ENCODE measurements at regions not wholly inside any gene's neighbourhood (a gene's known extent, or its start where the extent isn't known, plus 50 kb on each side); places are given as distances from the start of the nearest gene placed in this dataset.

GRCh38 chr2:19554520-19554919, 196.1 kb upstream of the OSR1 start:
- POLR2A ChIA-PET, result no interaction called here
- Histone ChIP-seq H3K27me3 (ENCODE audit: control insufficient read depth, insufficient read depth, low read length) (no peaks in the 10 kb centered on the region; the same call in 1 of the 2 replicates), H3K4me1 (ENCODE audit: control insufficient read depth, insufficient read depth, low read length) (no peaks in the 10 kb centered on the region), H3K9me3 (ENCODE audit: control insufficient read depth, insufficient read depth, low read depth, low read length) (no peaks in the 10 kb centered on the region), H3K36me3 (ENCODE audit: control insufficient read depth, insufficient read depth, low read length) (no peaks in the 10 kb centered on the region), H3K27ac (ENCODE audit: low read length) (no peak overlapping the region), H3K4me3 (ENCODE audit: low read depth in 2 of 2, low read length in 2 of 2) (no peak overlapping the region)
- in situ Hi-C loops (cut with HindIII; ENCODE audit: low pct_unique_long_range_greater_than_20kb, low sequenced_read_pairs), result no loop called here
- intact Hi-C loops (cut with micrococcal nuclease; ENCODE audit: unreplicated experiment), result no loop called here
- no TSS peak for BruUV-seq (replicated peaks)
- ATAC-seq (no peak), DNase-seq (ENCODE audit: low read depth, low spot score) (no peak)
- CTCF ChIA-PET, result interaction anchor here (0.5 kb wide), 1 partner anchor 155 kb away, joined by 4 read pairs; no protein-coding TSS in a partner anchor
- TF ChIP-seq TCF7L2 (IDR thresholded peaks at IDR 0.05; ENCODE audit: low read depth, low read length) (no peak), POLR2AphosphoS5 (IDR thresholded peaks at IDR 0.05; ENCODE audit: low read depth, low read length) (no peak), CTCF (IDR thresholded peaks at IDR 0.05) (no peak), REST (IDR thresholded peaks at IDR 0.05; ENCODE audit: insufficient read depth in 1 of 2, low read depth in 2 of 2, low read length in 1 of 2) (no peak), SIN3A (IDR thresholded peaks at IDR 0.05; ENCODE audit: borderline replicate concordance, insufficient read depth, low read depth, low read length) (no peak)

GRCh38 chr2:19552270-19552669, 193.8 kb upstream of the OSR1 start:
- BruUV-seq (replicated peaks), result no TSS peak
- ChIA-PET POLR2A (no interaction called here), CTCF (no interaction called here)
- Histone ChIP-seq H3K36me3 (ENCODE audit: control insufficient read depth, insufficient read depth, low read length) (no peaks in the 10 kb centered on the region), H3K27ac (ENCODE audit: low read length) (no peak overlapping the region), H3K4me1 (ENCODE audit: control insufficient read depth, insufficient read depth, low read length) (no peaks in the 10 kb centered on the region), H3K9me3 (ENCODE audit: control insufficient read depth, insufficient read depth, low read depth, low read length) (no peaks in the 10 kb centered on the region), H3K27me3 (ENCODE audit: control insufficient read depth, insufficient read depth, low read length) (no peaks in the 10 kb centered on the region; the same call in 1 of the 2 replicates), H3K4me3 (ENCODE audit: low read depth in 2 of 2, low read length in 2 of 2) (no peak overlapping the region)
- no peak for DNase-seq (ENCODE audit: low read depth, low spot score)
- no peak for TF ChIP-seq POLR2AphosphoS5 (IDR thresholded peaks at IDR 0.05; ENCODE audit: low read depth, low read length)
- in situ Hi-C loops (cut with HindIII; ENCODE audit: low pct_unique_long_range_greater_than_20kb, low sequenced_read_pairs) (no loop called here), intact Hi-C loops (cut with micrococcal nuclease; ENCODE audit: unreplicated experiment) (no loop called here)
- ATAC-seq, result no peak

GRCh38 chr2:19550750-19551149, 192.3 kb upstream of the OSR1 start:
- ATAC-seq (no peak), DNase-seq (ENCODE audit: low read depth, low spot score) (no peak)
- no peaks in the 10 kb centered on the region for H3K36me3 ChIP-seq (ENCODE audit: control insufficient read depth, insufficient read depth, low read length)
- in situ Hi-C loops (cut with HindIII; ENCODE audit: low pct_unique_long_range_greater_than_20kb, low sequenced_read_pairs) (no loop called here), intact Hi-C loops (cut with micrococcal nuclease; ENCODE audit: unreplicated experiment) (no loop called here)
- TF ChIP-seq CTCF (IDR thresholded peaks at IDR 0.05), result no peak
- BruUV-seq (replicated peaks), result no TSS peak
- no peaks in the 10 kb centered on the region for H3K4me1 ChIP-seq (ENCODE audit: control insufficient read depth, insufficient read depth, low read length)
- CTCF ChIA-PET, result no interaction called here
- no peak overlapping the region for H3K27ac ChIP-seq (ENCODE audit: low read length)
- no peak overlapping the region for H3K4me3 ChIP-seq (ENCODE audit: low read depth in 2 of 2, low read length in 2 of 2)
- H3K27me3 ChIP-seq (ENCODE audit: control insufficient read depth, insufficient read depth, low read length), result no peaks in the 10 kb centered on the region; the same call in 1 of the 2 replicates
- no peaks in the 10 kb centered on the region for H3K9me3 ChIP-seq (ENCODE audit: control insufficient read depth, insufficient read depth, low read depth, low read length)
- POLR2A ChIA-PET, result no interaction called here
